HG02840 (cell line): ENCODE measurements at regions not wholly inside any gene's neighbourhood (a gene's known extent, or its start where the extent isn't known, plus 50 kb on each side); places are given as distances from the start of the nearest gene placed in this dataset.
"Not testable (repeated sequence)": the region's sequence is repeated elsewhere in the genome, so short reads cannot be mapped to it uniquely, and the experiment has no call there.

Source experiments
- ATAC-seq: cut with Tn5 transposase; IDR thresholded peaks from one replicate; pipeline ENCODE4 v1.9.1; 2021; ENCODE audit warnings: mild to moderate bottlenecking, moderate library complexity, moderate number of reproducible peaks; ENCODE audit not compliant: unreplicated experiment, low FRiP score

- no peak for ATAC-seq
These were observed 138.6 kb upstream of the AFDN start for GRCh38 chr6:167688123-167688522.

- ATAC-seq, result no peak
These were observed 137.4 kb upstream of the AFDN start for GRCh38 chr6:167689278-167689677.

- no peak for ATAC-seq
These were observed 137.0 kb upstream of the AFDN start for GRCh38 chr6:167689751-167690150.

- not testable (repeated sequence) for ATAC-seq
These were observed 136.4 kb upstream of the AFDN start for GRCh38 chr6:167690167-167690922.

- no peak for ATAC-seq
These were observed 135.8 kb upstream of the AFDN start for GRCh38 chr6:167690931-167691330.

GRCh38 chr6:167691533-167692312 lies 135.0 kb upstream of the AFDN start:
- ATAC-seq, result no peak

- not testable (repeated sequence) for ATAC-seq
These were observed 133.2 kb upstream of the AFDN start for GRCh38 chr6:167693478-167693877.

GRCh38 chr6:167695831-167696230 lies 130.9 kb upstream of the AFDN start:
- ATAC-seq, result no peak

GRCh38 chr6:167696296-167696695 lies 130.4 kb upstream of the AFDN start:
- no peak for ATAC-seq

GRCh38 chr6:167697316-167697715 lies 129.4 kb upstream of the AFDN start:
- no peak for ATAC-seq

GRCh38 chr6:167698540-167698939 lies 128.2 kb upstream of the AFDN start:
- no peak for ATAC-seq

- peak; percentile 83 for ATAC-seq
These were observed 127.4 kb upstream of the AFDN start for GRCh38 chr6:167699141-167699931.

- no peak for ATAC-seq
These were observed 126.5 kb upstream of the AFDN start for GRCh38 chr6:167700199-167700598.

GRCh38 chr6:167701010-167701409 lies 125.7 kb upstream of the AFDN start:
- no peak for ATAC-seq

GRCh38 chr6:167702241-167702827 lies 124.4 kb upstream of the AFDN start:
- ATAC-seq, result no peak

GRCh38 chr6:167703347-167703746 lies 123.4 kb upstream of the AFDN start:
- ATAC-seq, result no peak

GRCh38 chr6:167703781-167704180 lies 122.9 kb upstream of the AFDN start:
- ATAC-seq, result no peak

- ATAC-seq, result no peak
These were observed 122.3 kb upstream of the AFDN start for GRCh38 chr6:167704396-167704901.

- no peak for ATAC-seq
These were observed 121.4 kb upstream of the AFDN start for GRCh38 chr6:167705211-167705750.
